IMR-90 (cell line): ENCODE measurements at regions not wholly inside any gene's neighbourhood (a gene's known extent, or its start where the extent isn't known, plus 50 kb on each side); places are given as distances from the start of the nearest gene placed in this dataset.

Experiments used
- MXI1 ChIP-seq: IDR thresholded peaks from 2 replicates; pipeline ENCODE4 v1.6.1; 2012; ENCODE audit warnings: low read depth, mild to moderate bottlenecking, low read length, moderate library complexity, borderline replicate concordance
- POLR2A ChIP-seq: IDR thresholded peaks from 2 replicates; pipeline ENCODE4 v1.6.1; 2012; ENCODE audit warnings: mild to moderate bottlenecking, low read depth, low read length
- SMC3 ChIP-seq: fragments of 150-350 bp; IDR thresholded peaks from 2 replicates; pipeline ENCODE4 v1.6.1; 2016; ENCODE audit warnings: low read depth, mild to moderate bottlenecking, antibody characterized with exemption, low read length, moderate library complexity
- TF ChIP-seq, protein P1 (sequence below): conservative IDR thresholded peaks from 2 replicates; pipeline ENCODE4 v1.5.1; 2012; ENCODE audit warnings: mild to moderate bottlenecking, low read depth, low read length, improper control_type of control experiment
- TF ChIP-seq, protein P2 (sequence below): fragments of 150-350 bp; IDR thresholded peaks from 2 replicates; pipeline ENCODE4 v1.6.1; 2017; ENCODE audit warnings: mild to moderate bottlenecking, antibody characterized with exemption, low read length, low read depth

DNA sequence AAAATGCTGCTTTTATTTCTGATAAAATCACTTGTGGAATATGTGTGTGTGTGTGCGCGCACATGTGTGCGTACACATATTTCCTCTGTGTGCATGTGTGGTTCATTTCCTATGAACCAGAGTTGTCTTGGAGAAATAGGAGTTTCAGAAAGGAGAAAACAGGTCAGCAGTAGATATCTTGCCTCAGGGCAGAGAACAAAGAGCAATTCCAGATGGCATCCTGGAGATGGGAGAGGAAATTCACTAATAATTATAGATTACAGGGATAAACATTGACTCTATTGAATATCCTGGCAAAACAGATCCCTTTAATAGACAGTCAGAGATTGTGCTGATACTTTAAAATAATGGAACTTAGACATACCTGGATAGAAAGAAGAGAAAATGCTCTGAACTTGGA is 298.0 kb downstream of the TRIB2 start:
- TF ChIP-seq, protein P1, sequence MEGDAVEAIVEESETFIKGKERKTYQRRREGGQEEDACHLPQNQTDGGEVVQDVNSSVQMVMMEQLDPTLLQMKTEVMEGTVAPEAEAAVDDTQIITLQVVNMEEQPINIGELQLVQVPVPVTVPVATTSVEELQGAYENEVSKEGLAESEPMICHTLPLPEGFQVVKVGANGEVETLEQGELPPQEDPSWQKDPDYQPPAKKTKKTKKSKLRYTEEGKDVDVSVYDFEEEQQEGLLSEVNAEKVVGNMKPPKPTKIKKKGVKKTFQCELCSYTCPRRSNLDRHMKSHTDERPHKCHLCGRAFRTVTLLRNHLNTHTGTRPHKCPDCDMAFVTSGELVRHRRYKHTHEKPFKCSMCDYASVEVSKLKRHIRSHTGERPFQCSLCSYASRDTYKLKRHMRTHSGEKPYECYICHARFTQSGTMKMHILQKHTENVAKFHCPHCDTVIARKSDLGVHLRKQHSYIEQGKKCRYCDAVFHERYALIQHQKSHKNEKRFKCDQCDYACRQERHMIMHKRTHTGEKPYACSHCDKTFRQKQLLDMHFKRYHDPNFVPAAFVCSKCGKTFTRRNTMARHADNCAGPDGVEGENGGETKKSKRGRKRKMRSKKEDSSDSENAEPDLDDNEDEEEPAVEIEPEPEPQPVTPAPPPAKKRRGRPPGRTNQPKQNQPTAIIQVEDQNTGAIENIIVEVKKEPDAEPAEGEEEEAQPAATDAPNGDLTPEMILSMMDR: no peak
- no peak for TF ChIP-seq POLR2A
- no peak for TF ChIP-seq SMC3
- TF ChIP-seq MXI1: no peak
- TF ChIP-seq, protein P2, sequence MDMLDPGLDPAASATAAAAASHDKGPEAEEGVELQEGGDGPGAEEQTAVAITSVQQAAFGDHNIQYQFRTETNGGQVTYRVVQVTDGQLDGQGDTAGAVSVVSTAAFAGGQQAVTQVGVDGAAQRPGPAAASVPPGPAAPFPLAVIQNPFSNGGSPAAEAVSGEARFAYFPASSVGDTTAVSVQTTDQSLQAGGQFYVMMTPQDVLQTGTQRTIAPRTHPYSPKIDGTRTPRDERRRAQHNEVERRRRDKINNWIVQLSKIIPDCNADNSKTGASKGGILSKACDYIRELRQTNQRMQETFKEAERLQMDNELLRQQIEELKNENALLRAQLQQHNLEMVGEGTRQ: no peak
